ENCODE measurements at regions not wholly inside any gene's neighbourhood (a gene's known extent, or its start where the extent isn't known, plus 50 kb on each side); places are given as distances from the start of the nearest gene placed in this dataset.

DNA sequence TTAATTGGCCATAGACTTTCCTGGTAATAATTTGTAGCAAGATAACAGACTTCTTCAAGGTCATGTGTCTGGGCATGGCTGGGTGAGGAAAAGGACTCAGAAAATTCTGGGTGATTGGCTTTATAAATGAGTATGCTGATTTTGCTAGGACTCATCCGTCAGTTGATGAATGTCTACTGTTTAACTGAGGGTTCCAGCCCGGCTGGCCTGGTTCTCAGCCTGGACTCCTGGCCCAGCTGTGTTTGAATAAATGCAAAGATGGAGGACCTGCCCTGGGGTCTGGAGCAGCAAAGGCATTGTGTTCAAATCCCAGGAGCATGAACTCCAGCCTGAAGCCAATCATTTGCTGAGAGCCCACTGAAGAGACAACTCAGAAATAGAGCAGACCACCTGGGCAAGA, 323.2 kb downstream of the LRFN2 start:
- Histone ChIP-seq H3K27me3 (ENCODE audit: control insufficient read depth, insufficient read depth, low read length) (no peaks in the 10 kb centered on the region), H2AFZ (replicated peaks; ENCODE audit: low read length, poor library complexity) (no peak overlapping the region), H3K56ac (ENCODE audit: extremely low read depth, insufficient read depth, low read length) (no peak overlapping the region), H3K9ac (ENCODE audit: low read depth, low read length) (no peak overlapping the region), H3K23ac (ENCODE audit: low read depth, low read length) (no peak overlapping the region), H3K36me3 (ENCODE audit: control insufficient read depth, insufficient read depth, low read length) (no peaks in the 10 kb centered on the region), H3K14ac (replicated peaks; ENCODE audit: low read depth, low read length) (no peak overlapping the region), H3K4ac (ENCODE audit: low read depth, low read length) (no peak overlapping the region), H3K4me2 (ENCODE audit: low read depth, low read length) (no peak overlapping the region), H2AK5ac (ENCODE audit: low read depth, low read length) (no peak overlapping the region), H4K5ac (ENCODE audit: low read depth, low read length) (no peak overlapping the region), H3K79me1 (ENCODE audit: low read depth in 1 of 2, low read length in 2 of 2) (no peaks in the 10 kb centered on the region), H3K9me1 (ENCODE audit: insufficient read depth, low read length) (no peaks in the 10 kb centered on the region), H4K20me1 (ENCODE audit: insufficient read depth, low read length) (no peaks in the 10 kb centered on the region), H2BK15ac (ENCODE audit: low read depth, low read length) (no peak overlapping the region), H3K4me3 (ENCODE audit: insufficient read depth, low read depth, low read length) (no peak overlapping the region), H2BK20ac (ENCODE audit: low read depth, low read length) (no peak overlapping the region), H3K4me1 (ENCODE audit: control insufficient read depth, insufficient read depth, low read length) (no peaks in the 10 kb centered on the region), H3K18ac (ENCODE audit: low read depth, low read length) (no peak overlapping the region), H2BK120ac (ENCODE audit: low read depth, low read length) (no peak overlapping the region), H2BK5ac (ENCODE audit: low read depth, low read length, poor library complexity, severe bottlenecking) (no peak overlapping the region), H4K8ac (ENCODE audit: low read depth in 2 of 2, low read length in 2 of 2) (no peak overlapping the region), H3K27ac (ENCODE audit: insufficient read depth, low read length) (no peak overlapping the region), H3K9me3 (ENCODE audit: control insufficient read depth, insufficient read depth, low read length) (peaks cover 2% of the 10 kb centered on the region; the same call in 1 of the 2 replicates), H4K91ac (ENCODE audit: insufficient read depth, low read depth, low read length) (no peak overlapping the region), H2AK9ac (replicated peaks; ENCODE audit: low read depth, low read length, poor library complexity) (no peak overlapping the region)
- in situ Hi-C loops (cut with MboI; ENCODE audit: low sequenced_read_pairs) (no loop called here), dilution Hi-C loops (cut with HindIII; ENCODE audit: low sequenced_read_pairs, unreplicated experiment) (no loop called here), intact Hi-C loops (cut with micrococcal nuclease) (no loop called here)
- no CpG with 5 or more reads among the region's 2 CpGs for WGBS, 2 experiments (ENCODE audit: extremely low coverage in 2 of 2, insufficient read length in 1 of 2)
- TF ChIP-seq, protein P1, sequence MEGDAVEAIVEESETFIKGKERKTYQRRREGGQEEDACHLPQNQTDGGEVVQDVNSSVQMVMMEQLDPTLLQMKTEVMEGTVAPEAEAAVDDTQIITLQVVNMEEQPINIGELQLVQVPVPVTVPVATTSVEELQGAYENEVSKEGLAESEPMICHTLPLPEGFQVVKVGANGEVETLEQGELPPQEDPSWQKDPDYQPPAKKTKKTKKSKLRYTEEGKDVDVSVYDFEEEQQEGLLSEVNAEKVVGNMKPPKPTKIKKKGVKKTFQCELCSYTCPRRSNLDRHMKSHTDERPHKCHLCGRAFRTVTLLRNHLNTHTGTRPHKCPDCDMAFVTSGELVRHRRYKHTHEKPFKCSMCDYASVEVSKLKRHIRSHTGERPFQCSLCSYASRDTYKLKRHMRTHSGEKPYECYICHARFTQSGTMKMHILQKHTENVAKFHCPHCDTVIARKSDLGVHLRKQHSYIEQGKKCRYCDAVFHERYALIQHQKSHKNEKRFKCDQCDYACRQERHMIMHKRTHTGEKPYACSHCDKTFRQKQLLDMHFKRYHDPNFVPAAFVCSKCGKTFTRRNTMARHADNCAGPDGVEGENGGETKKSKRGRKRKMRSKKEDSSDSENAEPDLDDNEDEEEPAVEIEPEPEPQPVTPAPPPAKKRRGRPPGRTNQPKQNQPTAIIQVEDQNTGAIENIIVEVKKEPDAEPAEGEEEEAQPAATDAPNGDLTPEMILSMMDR (conservative IDR thresholded peaks at IDR 0.05; ENCODE audit: low read depth, low read length) = no peak
- TF ChIP-seq CHD1 (IDR thresholded peaks at IDR 0.05; ENCODE audit: low read depth, low read length) (no peak), RAD21 (IDR thresholded peaks at IDR 0.05; ENCODE audit: low read length) (no peak), NFE2L2 (IDR thresholded peaks at IDR 0.05; ENCODE audit: low read depth, low read length) (no peak), BHLHE40 (IDR thresholded peaks at IDR 0.05; ENCODE audit: low read depth, low read length) (no peak), ELK1 (IDR thresholded peaks at IDR 0.05; ENCODE audit: borderline replicate concordance, low read depth, low read length) (no peak), RFX5 (IDR thresholded peaks at IDR 0.05; ENCODE audit: low read depth, low read length) (no peak), MAFK (IDR thresholded peaks at IDR 0.05; ENCODE audit: low read depth, low read length) (no peak), MXI1 (IDR thresholded peaks at IDR 0.05; ENCODE audit: borderline replicate concordance, low read depth, low read length) (no peak), FOS (IDR thresholded peaks at IDR 0.05; ENCODE audit: low read depth, low read length) (no peak), USF2 (IDR thresholded peaks at IDR 0.05; ENCODE audit: low read depth, low read length) (no peak), MAZ (IDR thresholded peaks at IDR 0.05; ENCODE audit: borderline replicate concordance, low read depth, low read length) (no peak), RCOR1 (IDR thresholded peaks at IDR 0.05; ENCODE audit: insufficient replicate concordance, low read length) (no peak), SMC3 (IDR thresholded peaks at IDR 0.05; ENCODE audit: low read depth, low read length) (no peak), POLR2A (IDR thresholded peaks at IDR 0.05; ENCODE audit: low read depth, low read length) (no peak), CEBPB (IDR thresholded peaks at IDR 0.05; ENCODE audit: low read depth, low read length) (no peak)
- POLR2A ChIA-PET (ENCODE audit: unreplicated experiment) = no interaction called here
- CTCF ChIA-PET = no interaction called here
- DNase-seq (no peak), ATAC-seq (ENCODE audit: low read depth) (no peak)
- no TSS peak for BruUV-seq (replicated peaks)

Data from IMR-90 (cell line).